ENCODE measurements at regions not wholly inside any gene's neighbourhood (a gene's known extent, or its start where the extent isn't known, plus 50 kb on each side); places are given as distances from the start of the nearest gene placed in this dataset.

DNA sequence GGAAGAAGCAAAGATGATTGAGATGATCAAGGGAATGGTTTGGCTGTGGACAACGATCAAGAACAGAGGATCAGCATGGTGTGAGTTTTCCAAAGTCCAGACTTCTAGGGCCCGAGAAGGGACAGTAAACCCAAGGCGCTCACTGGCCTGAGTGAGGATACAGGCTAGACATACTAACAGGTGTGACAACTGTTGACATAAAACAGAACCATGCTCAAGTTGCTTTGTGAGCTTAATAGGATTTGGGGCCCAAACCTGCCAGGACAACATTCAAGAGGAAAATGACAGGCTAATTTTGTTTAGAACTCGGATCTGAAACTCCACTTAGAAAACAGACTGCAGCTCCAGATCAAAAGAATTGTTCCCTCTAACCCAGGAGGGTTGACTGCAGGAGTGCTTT lies 68.1 kb upstream of the ACKR3 start:
- DNase-seq, result no peak

DNA sequence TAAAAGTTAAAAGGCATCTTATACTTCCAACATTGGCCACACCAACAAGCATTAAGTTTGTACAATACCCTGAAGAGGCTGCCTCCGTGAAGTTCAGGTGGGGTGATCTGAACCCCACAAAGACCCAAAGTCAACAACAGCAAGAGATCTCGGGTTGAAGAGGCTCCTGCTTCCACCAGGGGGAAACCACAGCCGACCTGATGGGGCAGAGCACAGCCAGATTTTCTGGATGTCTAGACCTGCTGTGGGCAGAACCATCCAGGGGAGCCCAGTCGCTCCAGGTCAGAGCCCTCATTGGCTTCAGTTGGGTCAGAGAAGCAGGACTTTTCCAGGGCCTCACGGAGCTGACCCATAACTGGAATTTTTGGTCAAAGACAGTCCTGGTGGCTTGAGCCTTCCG lies 66.5 kb upstream of the ACKR3 start:
- no peak for DNase-seq

GRCh38 chr2:236503583-236503982 lies 66.0 kb upstream of the ACKR3 start:
- DNase-seq, result no peak

- no peak for DNase-seq
Measured at GRCh38 chr2:236505041-236505440, 64.6 kb upstream of the ACKR3 start.

DNA sequence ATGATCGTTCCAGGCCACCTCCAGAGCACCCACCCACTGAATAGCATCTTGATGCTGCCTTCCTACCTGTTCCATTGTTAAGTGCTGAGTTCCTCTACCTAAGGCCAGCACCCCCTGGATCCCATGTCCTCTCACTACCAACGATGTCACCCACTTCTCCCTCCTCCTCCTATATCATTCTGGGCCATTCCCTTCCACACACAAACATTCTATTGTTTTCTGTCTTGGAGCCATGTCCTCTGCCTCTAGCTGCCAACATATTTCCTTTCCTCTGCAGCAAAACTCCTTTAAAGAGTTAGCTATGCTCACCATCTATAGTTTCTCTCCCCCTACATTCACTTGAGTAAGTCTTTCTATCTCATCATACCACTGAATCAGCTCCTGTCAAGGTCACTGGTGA lies 64.0 kb upstream of the ACKR3 start:
- no peak for DNase-seq

- peak; percentile 81 for DNase-seq
Measured at GRCh38 chr2:236507393-236508085, 62.1 kb upstream of the ACKR3 start.

DNA sequence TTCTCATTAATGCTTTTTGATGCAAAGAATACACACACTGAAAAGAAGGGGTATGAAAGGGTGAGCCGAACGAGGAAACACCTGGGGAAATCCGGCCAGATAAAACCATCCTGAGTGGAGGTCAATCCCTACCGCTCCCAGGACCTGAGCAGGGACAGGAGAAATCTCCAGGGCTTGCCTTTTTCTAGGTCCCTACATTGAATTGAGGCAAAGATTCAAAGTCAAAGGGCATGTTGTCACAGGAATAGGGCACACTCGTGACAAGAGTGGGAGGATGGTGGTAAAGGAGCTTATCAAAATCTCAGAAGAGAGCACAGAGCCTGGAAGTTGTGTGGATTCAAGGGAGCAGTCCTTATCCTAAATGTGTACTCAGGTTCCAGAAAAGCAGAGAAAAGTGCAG lies 61.2 kb upstream of the ACKR3 start:
- no peak for DNase-seq

DNA sequence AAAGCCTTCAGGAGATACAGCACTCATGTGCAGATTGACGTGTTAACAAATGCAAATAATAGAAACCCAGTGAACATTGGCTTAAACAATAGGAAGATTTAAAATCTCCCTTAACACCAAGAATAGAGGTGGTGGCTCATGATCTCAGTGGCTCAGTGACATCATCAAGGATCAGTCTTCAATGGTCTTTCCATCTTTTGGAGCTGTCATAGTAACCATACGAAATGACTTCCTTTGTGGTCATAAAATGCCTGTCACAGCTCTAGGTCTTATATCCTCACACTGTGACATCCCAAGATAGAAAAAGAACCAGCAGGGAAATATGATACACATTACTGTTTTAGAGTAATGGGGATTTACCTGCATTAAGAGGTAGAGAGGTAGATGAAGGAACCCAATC lies 59.6 kb upstream of the ACKR3 start:
- no peak for DNase-seq

DNA sequence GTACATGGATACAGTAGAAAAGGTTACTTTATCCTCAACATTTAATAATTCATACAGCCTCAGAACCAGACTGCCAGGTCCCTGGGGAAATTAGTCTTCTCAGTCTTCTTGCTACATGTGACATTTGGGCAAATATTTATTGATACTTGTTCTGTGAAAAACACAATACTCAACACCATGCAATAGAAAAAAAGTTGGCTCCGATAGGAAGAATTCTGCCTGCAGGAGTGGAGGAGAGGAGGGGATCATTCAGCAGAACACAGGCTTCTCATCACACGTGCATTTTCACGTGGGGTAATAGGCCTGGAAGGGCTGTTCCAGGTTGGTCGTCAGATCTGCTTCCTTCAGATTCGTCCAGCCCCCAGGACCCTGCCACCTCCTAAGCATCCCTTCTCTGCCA lies 58.4 kb upstream of the ACKR3 start:
- DNase-seq, result no peak

GRCh38 chr2:236512267-236512666 lies 57.4 kb upstream of the ACKR3 start:
- no peak for DNase-seq

GRCh38 chr2:236512902-236513435 lies 56.7 kb upstream of the ACKR3 start:
- DNase-seq, result peak; percentile 67

DNA sequence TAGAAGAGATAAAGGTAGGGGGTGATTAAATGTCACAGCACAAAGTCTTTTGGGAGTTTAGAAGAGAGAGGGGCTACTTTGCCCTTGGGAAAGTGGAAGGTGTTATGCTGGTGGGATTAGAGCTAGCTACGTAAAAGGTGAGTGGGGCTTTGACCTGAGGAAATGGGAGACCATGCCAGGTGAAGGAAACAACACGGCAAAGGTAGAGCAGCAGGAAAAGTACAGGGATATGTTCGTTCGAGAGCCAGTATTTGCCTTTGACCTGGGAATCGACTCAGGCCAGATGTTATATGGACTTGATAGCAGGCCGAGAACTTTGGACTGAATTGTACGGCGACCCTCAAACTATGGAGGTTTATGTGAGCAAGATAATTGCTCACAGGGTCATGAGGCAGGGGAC lies 55.7 kb upstream of the ACKR3 start:
- no peak for DNase-seq

DNA sequence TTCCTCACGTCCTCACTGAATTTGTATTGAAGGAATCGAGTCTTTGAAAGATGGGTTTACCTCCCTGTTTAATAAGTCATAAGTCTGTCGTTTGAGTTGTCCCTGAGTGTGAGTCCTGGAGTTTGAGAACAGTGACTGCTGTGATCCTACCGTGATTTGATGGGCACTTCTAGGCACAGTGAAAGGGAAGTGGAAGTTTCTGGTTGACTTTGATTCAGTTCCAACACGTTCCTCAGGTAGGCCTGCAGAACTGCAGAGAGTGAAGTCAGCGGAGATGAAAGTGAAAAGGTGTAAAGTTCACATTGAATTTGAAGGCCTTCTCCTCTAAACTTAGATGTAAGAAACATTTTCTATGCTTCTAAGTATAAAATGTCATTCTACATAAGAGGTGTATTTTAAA lies 52.9 kb upstream of the ACKR3 start:
- no peak for DNase-seq

- no peak for DNase-seq
Measured at GRCh38 chr2:236517251-236518031, 52.2 kb upstream of the ACKR3 start.
